SK-N-SH (cell line): ENCODE measurements at regions not wholly inside any gene's neighbourhood (a gene's known extent, or its start where the extent isn't known, plus 50 kb on each side); places are given as distances from the start of the nearest gene placed in this dataset.

Experiments used
- ELF1 ChIP-seq: IDR thresholded peaks from 2 replicates; pipeline ENCODE4 v1.4.0; 2012
- FOXM1 ChIP-seq: IDR thresholded peaks from 2 replicates; pipeline ENCODE4 v1.4.0; 2012; ENCODE audit warnings: low read depth, mild to moderate bottlenecking
- NFIC ChIP-seq: IDR thresholded peaks from 2 replicates; pipeline ENCODE4 v1.4.0; 2012; ENCODE audit warnings: borderline replicate concordance
- POLR2AphosphoS5 ChIP-seq: IDR thresholded peaks from 2 replicates; pipeline ENCODE4 v1.6.1; 2012; ENCODE audit warnings: low read depth, low read length
- RXRA ChIP-seq: IDR thresholded peaks from 2 replicates; pipeline ENCODE4 v1.4.0; 2012; ENCODE audit warnings: low read depth, mild to moderate bottlenecking, borderline replicate concordance
- YY1 ChIP-seq: IDR thresholded peaks from 2 replicates; pipeline ENCODE4 v1.4.0; 2012; ENCODE audit warnings: low read depth, mild to moderate bottlenecking
- TF ChIP-seq, protein P1 (sequence below): IDR thresholded peaks from 2 replicates; pipeline ENCODE4 v1.6.1; 2012; ENCODE audit warnings: mild to moderate bottlenecking, low read depth, low read length, moderate library complexity
- TF ChIP-seq, protein P2 (sequence below): fragments of 200-600 bp; sonication (generic); IDR thresholded peaks from 2 replicates; pipeline ENCODE4 v1.6.1; 2017; ENCODE audit warnings: antibody characterized with exemption, mild to moderate bottlenecking, moderate library complexity

DNA sequence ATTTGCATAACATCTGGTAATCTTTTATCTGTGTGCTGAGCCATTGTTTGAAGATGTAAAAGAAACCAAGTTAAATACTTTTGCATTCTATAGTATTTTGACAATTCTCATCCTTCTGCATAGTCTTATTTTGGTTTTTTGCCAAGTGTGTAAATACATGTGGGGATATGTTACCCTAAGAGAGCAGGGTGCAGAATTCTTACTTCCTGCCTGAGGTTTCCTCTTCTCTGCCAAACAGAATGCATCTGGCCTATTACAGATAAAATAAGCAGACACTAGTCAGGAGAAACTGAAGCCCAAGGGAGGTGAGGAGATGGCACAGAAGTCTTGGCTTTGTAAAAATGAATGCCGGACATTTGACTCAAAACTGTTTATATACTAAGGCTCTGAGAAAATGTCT, 462.1 kb downstream of the TMEM38B start:
- TF ChIP-seq POLR2AphosphoS5 (no peak), ELF1 (no peak), RXRA (no peak), YY1 (no peak), NFIC (no peak), FOXM1 (no peak)
- TF ChIP-seq, protein P1, sequence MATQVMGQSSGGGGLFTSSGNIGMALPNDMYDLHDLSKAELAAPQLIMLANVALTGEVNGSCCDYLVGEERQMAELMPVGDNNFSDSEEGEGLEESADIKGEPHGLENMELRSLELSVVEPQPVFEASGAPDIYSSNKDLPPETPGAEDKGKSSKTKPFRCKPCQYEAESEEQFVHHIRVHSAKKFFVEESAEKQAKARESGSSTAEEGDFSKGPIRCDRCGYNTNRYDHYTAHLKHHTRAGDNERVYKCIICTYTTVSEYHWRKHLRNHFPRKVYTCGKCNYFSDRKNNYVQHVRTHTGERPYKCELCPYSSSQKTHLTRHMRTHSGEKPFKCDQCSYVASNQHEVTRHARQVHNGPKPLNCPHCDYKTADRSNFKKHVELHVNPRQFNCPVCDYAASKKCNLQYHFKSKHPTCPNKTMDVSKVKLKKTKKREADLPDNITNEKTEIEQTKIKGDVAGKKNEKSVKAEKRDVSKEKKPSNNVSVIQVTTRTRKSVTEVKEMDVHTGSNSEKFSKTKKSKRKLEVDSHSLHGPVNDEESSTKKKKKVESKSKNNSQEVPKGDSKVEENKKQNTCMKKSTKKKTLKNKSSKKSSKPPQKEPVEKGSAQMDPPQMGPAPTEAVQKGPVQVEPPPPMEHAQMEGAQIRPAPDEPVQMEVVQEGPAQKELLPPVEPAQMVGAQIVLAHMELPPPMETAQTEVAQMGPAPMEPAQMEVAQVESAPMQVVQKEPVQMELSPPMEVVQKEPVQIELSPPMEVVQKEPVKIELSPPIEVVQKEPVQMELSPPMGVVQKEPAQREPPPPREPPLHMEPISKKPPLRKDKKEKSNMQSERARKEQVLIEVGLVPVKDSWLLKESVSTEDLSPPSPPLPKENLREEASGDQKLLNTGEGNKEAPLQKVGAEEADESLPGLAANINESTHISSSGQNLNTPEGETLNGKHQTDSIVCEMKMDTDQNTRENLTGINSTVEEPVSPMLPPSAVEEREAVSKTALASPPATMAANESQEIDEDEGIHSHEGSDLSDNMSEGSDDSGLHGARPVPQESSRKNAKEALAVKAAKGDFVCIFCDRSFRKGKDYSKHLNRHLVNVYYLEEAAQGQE = no peak
- TF ChIP-seq, protein P2, sequence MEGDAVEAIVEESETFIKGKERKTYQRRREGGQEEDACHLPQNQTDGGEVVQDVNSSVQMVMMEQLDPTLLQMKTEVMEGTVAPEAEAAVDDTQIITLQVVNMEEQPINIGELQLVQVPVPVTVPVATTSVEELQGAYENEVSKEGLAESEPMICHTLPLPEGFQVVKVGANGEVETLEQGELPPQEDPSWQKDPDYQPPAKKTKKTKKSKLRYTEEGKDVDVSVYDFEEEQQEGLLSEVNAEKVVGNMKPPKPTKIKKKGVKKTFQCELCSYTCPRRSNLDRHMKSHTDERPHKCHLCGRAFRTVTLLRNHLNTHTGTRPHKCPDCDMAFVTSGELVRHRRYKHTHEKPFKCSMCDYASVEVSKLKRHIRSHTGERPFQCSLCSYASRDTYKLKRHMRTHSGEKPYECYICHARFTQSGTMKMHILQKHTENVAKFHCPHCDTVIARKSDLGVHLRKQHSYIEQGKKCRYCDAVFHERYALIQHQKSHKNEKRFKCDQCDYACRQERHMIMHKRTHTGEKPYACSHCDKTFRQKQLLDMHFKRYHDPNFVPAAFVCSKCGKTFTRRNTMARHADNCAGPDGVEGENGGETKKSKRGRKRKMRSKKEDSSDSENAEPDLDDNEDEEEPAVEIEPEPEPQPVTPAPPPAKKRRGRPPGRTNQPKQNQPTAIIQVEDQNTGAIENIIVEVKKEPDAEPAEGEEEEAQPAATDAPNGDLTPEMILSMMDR = no peak
